Activated CD4-positive, alpha-beta T cell treated with anti-CD3 and anti-CD28 coated beads, Interleukin-2, amount 10 ng/mL, durations not matched to agents 24 days and 14 days (primary cell): ENCODE measurements at regions not wholly inside any gene's neighbourhood (a gene's known extent, or its start where the extent isn't known, plus 50 kb on each side); places are given as distances from the start of the nearest gene placed in this dataset.

Experiments
- DNase-seq: peaks from one replicate; pipeline ENCODE4 v3.0.0; 2022
- H3K27ac Mint-ChIP-seq: one replicate; pipeline ENCODE4 v1.8.0; 2022; ENCODE audit warnings: mild to moderate bottlenecking, mixed read lengths
- H3K27me3 Mint-ChIP-seq: one replicate; pipeline ENCODE4 v1.8.0; 2022; ENCODE audit warnings: mixed read lengths
- H3K36me3 Mint-ChIP-seq: one replicate; pipeline ENCODE4 v1.8.0; 2022; ENCODE audit warnings: low read depth, mild to moderate bottlenecking, mixed read lengths
- H3K4me1 Mint-ChIP-seq: one replicate; pipeline ENCODE4 v1.8.0; 2021; ENCODE audit warnings: mixed read lengths
- H3K4me3 Mint-ChIP-seq: one replicate; pipeline ENCODE4 v1.8.0; 2022; ENCODE audit warnings: mild to moderate bottlenecking, moderate library complexity, mixed read lengths
- H3K9me3 Mint-ChIP-seq: one replicate; pipeline ENCODE4 v1.8.0; 2021; ENCODE audit warnings: mixed read lengths
- intact Hi-C: fragments of 100-400 bp; cut with micrococcal nuclease; formaldehyde crosslinking; loops from one replicate; pipeline ENCODE4 v1.15.1; 2023

- H3K27me3 Mint-ChIP-seq, result peaks cover 12% of the 10 kb centered on the region
- peaks cover 4% of the 10 kb centered on the region for H3K4me1 Mint-ChIP-seq
- no peaks in the 10 kb centered on the region for H3K36me3 Mint-ChIP-seq
- DNase-seq, result no peak
- H3K27ac Mint-ChIP-seq, result no peak overlapping the region
- no peaks in the 10 kb centered on the region for H3K9me3 Mint-ChIP-seq
- intact Hi-C loops, result no loop called here
- H3K4me3 Mint-ChIP-seq, result no peak overlapping the region
Observed at GRCh38 chr15:39088156-39088555, 492.7 kb upstream of the THBS1 start.

GRCh38 chr15:39092354-39092753 is 488.5 kb upstream of the THBS1 start:
- no peaks in the 10 kb centered on the region for H3K4me1 Mint-ChIP-seq
- DNase-seq, result no peak

GRCh38 chr15:39092761-39093160 is 488.1 kb upstream of the THBS1 start:
- intact Hi-C loops, result no loop called here
- no peaks in the 10 kb centered on the region for H3K4me1 Mint-ChIP-seq
- H3K27ac Mint-ChIP-seq, result no peak overlapping the region
- no peak for DNase-seq
- no peaks in the 10 kb centered on the region for H3K9me3 Mint-ChIP-seq
- H3K27me3 Mint-ChIP-seq, result peaks cover 16% of the 10 kb centered on the region
- no peak overlapping the region for H3K4me3 Mint-ChIP-seq
- H3K36me3 Mint-ChIP-seq, result no peaks in the 10 kb centered on the region

More at GRCh38 chr15:39092354-39092753, 488.5 kb upstream of the THBS1 start:
- intact Hi-C loops, result no loop called here
- no peak overlapping the region for H3K4me3 Mint-ChIP-seq
- H3K36me3 Mint-ChIP-seq, result no peaks in the 10 kb centered on the region
- H3K9me3 Mint-ChIP-seq, result no peaks in the 10 kb centered on the region
- no peak overlapping the region for H3K27ac Mint-ChIP-seq
- H3K27me3 Mint-ChIP-seq, result peaks cover 15% of the 10 kb centered on the region

GRCh38 chr15:39094116-39094515 is 486.8 kb upstream of the THBS1 start:
- H3K4me3 Mint-ChIP-seq, result no peak overlapping the region
- peaks cover 17% of the 10 kb centered on the region for H3K27me3 Mint-ChIP-seq
- H3K36me3 Mint-ChIP-seq, result no peaks in the 10 kb centered on the region
- no peak for DNase-seq
- H3K27ac Mint-ChIP-seq, result no peak overlapping the region
- no peaks in the 10 kb centered on the region for H3K4me1 Mint-ChIP-seq
- intact Hi-C loops, result no loop called here
- no peaks in the 10 kb centered on the region for H3K9me3 Mint-ChIP-seq

GRCh38 chr15:39095218-39095879 is 485.5 kb upstream of the THBS1 start:
- intact Hi-C loops, result no loop called here
- no peaks in the 10 kb centered on the region for H3K4me1 Mint-ChIP-seq
- no peaks in the 10 kb centered on the region for H3K9me3 Mint-ChIP-seq

GRCh38 chr15:39096608-39097205 is 484.2 kb upstream of the THBS1 start:
- no peak overlapping the region for H3K4me3 Mint-ChIP-seq
- DNase-seq, result no peak
- H3K27me3 Mint-ChIP-seq, result peaks cover 22% of the 10 kb centered on the region
- no peak overlapping the region for H3K27ac Mint-ChIP-seq
- H3K4me1 Mint-ChIP-seq, result no peaks in the 10 kb centered on the region
- intact Hi-C loops, result no loop called here
- H3K36me3 Mint-ChIP-seq, result no peaks in the 10 kb centered on the region
- no peaks in the 10 kb centered on the region for H3K9me3 Mint-ChIP-seq

More at GRCh38 chr15:39095218-39095879, 485.5 kb upstream of the THBS1 start:
- H3K36me3 Mint-ChIP-seq, result no peaks in the 10 kb centered on the region
- no peak overlapping the region for H3K4me3 Mint-ChIP-seq
- H3K27ac Mint-ChIP-seq, result no peak overlapping the region
- DNase-seq, result no peak
- H3K27me3 Mint-ChIP-seq, result peaks cover 18% of the 10 kb centered on the region

- Mint-ChIP-seq H3K36me3 (no peaks in the 10 kb centered on the region), H3K9me3 (no peaks in the 10 kb centered on the region), H3K27me3 (peaks cover 21% of the 10 kb centered on the region), H3K4me3 (no peak overlapping the region), H3K4me1 (no peaks in the 10 kb centered on the region), H3K27ac (no peak overlapping the region)
- intact Hi-C loops, result no loop called here
- DNase-seq, result no peak
Observed at GRCh38 chr15:39099524-39099923, 481.4 kb upstream of the THBS1 start.

- no peaks in the 10 kb centered on the region for H3K9me3 Mint-ChIP-seq
- no peak for DNase-seq
- no peaks in the 10 kb centered on the region for H3K36me3 Mint-ChIP-seq
- no peaks in the 10 kb centered on the region for H3K4me1 Mint-ChIP-seq
- peaks cover 20% of the 10 kb centered on the region for H3K27me3 Mint-ChIP-seq
- H3K4me3 Mint-ChIP-seq, result no peak overlapping the region
- intact Hi-C loops, result no loop called here
- H3K27ac Mint-ChIP-seq, result no peak overlapping the region
Observed at GRCh38 chr15:39100106-39100660, 480.7 kb upstream of the THBS1 start.

- no peaks in the 10 kb centered on the region for H3K9me3 Mint-ChIP-seq
- no peaks in the 10 kb centered on the region for H3K4me1 Mint-ChIP-seq
- H3K4me3 Mint-ChIP-seq, result no peak overlapping the region
- intact Hi-C loops, result no loop called here
- H3K27me3 Mint-ChIP-seq, result peaks cover 19% of the 10 kb centered on the region
- no peaks in the 10 kb centered on the region for H3K36me3 Mint-ChIP-seq
- no peak overlapping the region for H3K27ac Mint-ChIP-seq
- DNase-seq, result no peak
Observed at GRCh38 chr15:39102431-39102830, 478.4 kb upstream of the THBS1 start.

- no peaks in the 10 kb centered on the region for H3K9me3 Mint-ChIP-seq
- H3K27me3 Mint-ChIP-seq, result peaks cover 9% of the 10 kb centered on the region
- DNase-seq, result no peak
- intact Hi-C loops, result no loop called here
- H3K36me3 Mint-ChIP-seq, result no peaks in the 10 kb centered on the region
- no peak overlapping the region for H3K4me3 Mint-ChIP-seq
- H3K4me1 Mint-ChIP-seq, result no peaks in the 10 kb centered on the region
- H3K27ac Mint-ChIP-seq, result no peak overlapping the region
Observed at GRCh38 chr15:39106950-39107349, 473.9 kb upstream of the THBS1 start.

GRCh38 chr15:39108021-39108420 is 472.9 kb upstream of the THBS1 start:
- DNase-seq, result no peak
- no peaks in the 10 kb centered on the region for H3K9me3 Mint-ChIP-seq
- no peaks in the 10 kb centered on the region for H3K36me3 Mint-ChIP-seq
- no peak overlapping the region for H3K4me3 Mint-ChIP-seq
- no peaks in the 10 kb centered on the region for H3K4me1 Mint-ChIP-seq
- H3K27ac Mint-ChIP-seq, result no peak overlapping the region
- intact Hi-C loops, result no loop called here
- peaks cover 11% of the 10 kb centered on the region for H3K27me3 Mint-ChIP-seq

- no peaks in the 10 kb centered on the region for H3K4me1 Mint-ChIP-seq
- H3K36me3 Mint-ChIP-seq, result no peaks in the 10 kb centered on the region
- intact Hi-C loops, result no loop called here
- no peak for DNase-seq
- H3K9me3 Mint-ChIP-seq, result peaks cover 3% of the 10 kb centered on the region
- H3K27me3 Mint-ChIP-seq, result peaks cover 14% of the 10 kb centered on the region
- no peak overlapping the region for H3K27ac Mint-ChIP-seq
- no peak overlapping the region for H3K4me3 Mint-ChIP-seq
Observed at GRCh38 chr15:39110336-39110735, 470.5 kb upstream of the THBS1 start.

- H3K27ac Mint-ChIP-seq, result no peak overlapping the region
- intact Hi-C loops, result no loop called here
Observed at GRCh38 chr15:39110746-39111145, 470.1 kb upstream of the THBS1 start.

GRCh38 chr15:39113741-39114140 is 467.1 kb upstream of the THBS1 start:
- Mint-ChIP-seq H3K27ac (no peak overlapping the region), H3K27me3 (peaks cover 27% of the 10 kb centered on the region), H3K4me3 (no peak overlapping the region), H3K36me3 (no peaks in the 10 kb centered on the region), H3K9me3 (peaks cover 14% of the 10 kb centered on the region), H3K4me1 (no peaks in the 10 kb centered on the region)
- intact Hi-C loops, result no loop called here
- DNase-seq, result no peak

More at GRCh38 chr15:39110746-39111145, 470.1 kb upstream of the THBS1 start:
- H3K9me3 Mint-ChIP-seq, result peaks cover 3% of the 10 kb centered on the region
- DNase-seq, result no peak
- H3K27me3 Mint-ChIP-seq, result peaks cover 14% of the 10 kb centered on the region
- H3K4me3 Mint-ChIP-seq, result no peak overlapping the region
- H3K4me1 Mint-ChIP-seq, result no peaks in the 10 kb centered on the region
- H3K36me3 Mint-ChIP-seq, result no peaks in the 10 kb centered on the region
